Ramos (cell line): ENCODE measurements at regions not wholly inside any gene's neighbourhood (a gene's known extent, or its start where the extent isn't known, plus 50 kb on each side); places are given as distances from the start of the nearest gene placed in this dataset.

Source experiments
- in situ Hi-C: fragments of 300-500 bp; cut with MboI; formaldehyde crosslinking; loops from one replicate; pipeline ENCODE4 v1.14.3; 2022; ENCODE audit warnings: low sequenced_read_pairs; ENCODE audit not compliant: unreplicated experiment

- in situ Hi-C loops: no loop called here
Observed at GRCh38 chr13:95352486-95352885, 51.2 kb upstream of the ABCC4 start.

DNA sequence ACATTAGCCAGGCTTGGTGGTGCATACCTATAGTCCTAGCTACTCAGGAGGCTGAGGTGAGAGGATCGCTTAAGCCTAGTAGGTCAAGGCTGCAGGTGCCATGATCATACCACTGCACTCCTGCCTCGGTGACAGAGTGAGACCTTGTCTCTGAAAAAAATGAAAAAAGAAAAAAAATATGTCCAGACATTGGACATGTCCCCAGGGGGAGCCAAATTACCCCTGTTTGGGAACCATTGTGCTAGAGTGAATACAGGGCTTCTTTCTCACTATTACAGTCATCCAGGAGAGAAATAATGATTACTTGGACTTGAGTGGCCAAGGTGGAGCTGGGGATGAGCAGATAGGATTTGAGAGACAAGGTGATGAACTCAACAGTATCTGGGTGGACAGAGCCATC, 52.9 kb upstream of the ABCC4 start:
- in situ Hi-C loops: no loop called here

- in situ Hi-C loops: no loop called here
Observed at GRCh38 chr13:95354680-95355487, 53.6 kb upstream of the ABCC4 start.

GRCh38 chr13:95355494-95355893, 54.2 kb upstream of the ABCC4 start:
- in situ Hi-C loops: no loop called here

DNA sequence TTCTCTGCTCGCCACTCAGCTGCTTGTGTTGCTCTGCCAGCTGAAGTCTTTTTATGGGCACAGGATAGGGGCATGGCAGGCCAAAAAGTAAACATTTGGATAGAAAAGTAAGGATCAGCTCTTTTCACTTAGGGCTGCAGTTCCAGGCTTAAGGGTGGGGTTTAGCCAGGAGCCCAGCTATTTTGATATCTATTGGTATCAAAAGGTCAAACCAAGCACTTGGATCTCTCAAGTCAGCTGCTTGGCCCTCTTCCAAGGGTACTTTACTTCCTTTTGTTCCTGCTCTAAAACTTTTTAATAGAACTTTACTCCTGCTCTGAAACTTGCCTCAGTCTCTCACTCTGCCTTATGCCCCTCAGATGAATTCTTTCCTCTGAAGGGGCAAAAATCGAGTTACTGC, 55.7 kb upstream of the ABCC4 start:
- in situ Hi-C loops: no loop called here

DNA sequence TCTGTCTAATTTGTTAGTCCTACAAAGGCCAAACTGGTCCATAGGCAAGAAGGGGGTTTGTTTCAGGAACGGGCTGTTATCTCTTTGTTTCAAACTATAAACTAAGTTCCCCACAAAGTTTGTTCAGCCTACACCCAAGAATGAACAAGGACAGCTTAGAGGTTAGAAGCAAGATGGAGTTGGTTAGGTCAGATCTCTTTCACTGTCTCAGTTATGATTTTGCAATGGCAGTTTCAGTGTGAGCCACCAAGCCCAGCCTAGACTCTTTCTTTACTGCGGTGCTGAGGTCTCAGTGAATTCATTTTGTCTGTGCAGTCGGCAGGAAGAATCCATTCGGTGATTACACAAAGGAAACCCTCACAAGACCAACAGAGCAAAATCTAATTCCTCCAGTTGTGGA, 56.6 kb upstream of the ABCC4 start:
- in situ Hi-C loops: no loop called here

DNA sequence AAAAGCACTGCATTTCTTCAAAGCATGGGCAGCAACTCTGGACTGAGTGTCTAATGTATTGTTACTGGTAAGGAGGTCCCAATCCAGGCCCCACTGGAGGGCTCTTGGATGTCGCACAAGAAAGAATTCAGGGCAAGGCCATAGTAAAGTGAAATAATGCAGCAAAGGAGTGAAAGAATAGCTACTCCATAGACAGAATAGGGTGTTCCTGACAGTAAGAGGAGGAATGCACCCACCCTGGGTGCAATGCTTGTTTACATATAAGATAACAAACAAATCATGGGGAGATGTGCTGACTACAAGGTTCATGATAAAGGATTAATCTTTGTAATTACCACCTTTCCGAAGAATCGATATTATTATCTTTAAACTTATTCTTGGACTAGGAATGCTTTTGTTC, 58.8 kb upstream of the ABCC4 start:
- in situ Hi-C loops: no loop called here

DNA sequence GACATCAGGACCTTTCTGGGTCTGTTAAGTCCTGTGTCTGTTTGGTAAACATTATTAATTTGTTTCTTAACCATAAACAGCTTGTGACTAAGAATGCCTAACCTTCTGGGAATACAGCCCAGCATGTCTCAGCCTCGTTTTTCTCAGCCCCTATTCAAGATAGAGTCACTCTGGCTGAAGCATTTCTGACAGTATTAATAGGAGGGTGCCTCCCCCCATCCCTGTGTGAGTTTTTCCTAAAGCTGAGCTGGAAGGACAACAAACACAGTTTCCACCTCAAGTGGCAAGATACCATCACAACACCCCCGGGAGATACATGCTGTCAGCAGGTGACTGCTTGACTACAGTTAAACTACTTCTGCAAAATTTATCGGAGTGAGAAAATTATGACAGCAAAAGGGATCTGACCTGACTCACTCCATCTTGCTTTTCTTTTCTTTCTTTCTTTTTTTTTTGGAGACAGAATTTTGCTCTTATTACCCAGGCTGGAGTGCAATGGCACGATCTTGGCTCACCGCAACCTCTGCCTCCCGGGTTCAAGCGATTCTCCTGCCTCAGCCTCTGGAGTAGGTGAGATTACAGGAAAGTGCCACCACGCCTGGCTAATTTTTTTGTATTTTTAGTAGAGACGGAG, 59.3 kb upstream of the ABCC4 start:
- in situ Hi-C loops: no loop called here

GRCh38 chr13:95361686-95362085, 60.4 kb upstream of the ABCC4 start:
- in situ Hi-C loops: no loop called here

GRCh38 chr13:95362666-95363065, 61.4 kb upstream of the ABCC4 start:
- in situ Hi-C loops: no loop called here

GRCh38 chr13:95367309-95367843, 66.1 kb upstream of the ABCC4 start:
- in situ Hi-C loops: no loop called here

DNA sequence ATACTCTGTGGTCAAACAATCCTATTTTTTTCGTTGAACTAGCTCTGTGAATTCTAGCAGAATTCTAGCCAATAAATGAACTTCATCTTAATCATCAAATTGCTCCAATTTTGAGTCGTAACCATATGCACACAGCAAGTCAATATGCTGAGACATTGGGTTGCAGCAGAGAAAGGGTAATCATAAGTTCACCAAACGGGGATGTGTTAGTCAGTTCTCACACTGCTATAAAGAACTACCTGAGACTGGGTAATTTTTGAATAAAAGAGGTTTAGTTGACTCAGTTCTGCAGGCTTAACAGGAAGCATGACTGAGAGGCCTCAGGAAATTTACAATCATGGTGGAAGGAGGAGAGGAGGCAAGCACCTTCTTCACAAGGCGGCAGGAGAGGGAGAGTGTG, 67.7 kb upstream of the ABCC4 start:
- in situ Hi-C loops: no loop called here

GRCh38 chr13:95375706-95376105, 74.5 kb upstream of the ABCC4 start:
- in situ Hi-C loops: no loop called here

- in situ Hi-C loops: no loop called here
Observed at GRCh38 chr13:95378603-95379002, 77.4 kb upstream of the ABCC4 start.

GRCh38 chr13:95380468-95381211, 79.4 kb upstream of the ABCC4 start:
- in situ Hi-C loops: no loop called here

DNA sequence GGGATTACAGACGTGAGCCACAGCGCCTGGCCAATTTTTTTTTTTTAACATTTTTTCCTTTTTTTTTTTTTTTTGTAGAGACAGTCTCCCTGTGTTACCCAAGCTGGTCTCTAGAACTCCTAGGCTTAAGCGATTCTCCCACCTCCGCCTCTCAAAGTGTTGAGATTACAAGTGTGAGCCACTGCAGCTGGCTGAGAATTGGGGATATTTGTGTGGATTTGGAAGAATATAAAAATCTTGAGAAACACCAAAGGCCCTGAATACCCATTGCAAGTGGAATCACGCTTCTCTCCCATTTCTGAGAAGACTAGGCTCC, 79.9 kb upstream of the ABCC4 start:
- in situ Hi-C loops: no loop called here

- in situ Hi-C loops: no loop called here
Observed at GRCh38 chr13:95382411-95382810, 81.2 kb upstream of the ABCC4 start.

DNA sequence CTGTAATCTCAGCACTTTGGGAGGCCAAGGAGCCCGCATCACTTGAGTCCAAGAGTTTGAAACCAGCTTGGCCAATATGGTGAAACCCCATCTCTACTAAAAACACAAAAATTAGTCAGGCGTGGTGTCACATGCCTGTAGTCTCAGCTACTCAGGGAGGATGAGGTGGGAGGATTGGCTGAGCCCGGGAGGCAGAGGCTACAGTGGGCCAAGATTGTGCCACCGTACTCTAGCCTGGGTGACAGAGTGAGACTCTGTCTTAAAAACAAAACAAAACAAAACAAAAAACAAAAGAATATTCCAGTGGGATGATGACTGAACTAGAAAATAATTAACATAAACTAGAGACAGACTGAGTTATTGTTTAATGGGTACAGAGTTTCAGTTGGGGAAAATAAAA, 81.7 kb upstream of the ABCC4 start:
- in situ Hi-C loops: no loop called here

DNA sequence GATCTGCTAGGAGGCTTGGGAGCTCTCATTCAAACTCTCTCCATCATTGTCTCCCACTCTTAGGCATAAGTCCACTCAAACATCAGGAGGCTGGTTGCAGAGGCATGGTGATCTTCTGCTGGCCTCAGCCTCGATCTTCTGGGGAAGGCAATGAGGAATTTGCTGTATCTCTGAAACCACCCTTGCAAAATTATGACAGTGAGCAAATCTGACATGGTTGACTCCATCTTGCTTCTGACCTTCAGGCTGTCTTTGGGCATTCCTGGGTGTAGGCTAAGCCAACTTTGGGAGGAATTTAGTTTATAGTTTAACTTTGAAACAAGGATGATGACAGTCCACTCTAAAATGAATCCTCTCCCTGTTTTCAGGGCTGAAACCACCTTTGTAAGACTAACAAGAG, 84.1 kb upstream of the ABCC4 start:
- in situ Hi-C loops: no loop called here

GRCh38 chr13:95385798-95386197, 84.5 kb upstream of the ABCC4 start:
- in situ Hi-C loops: no loop called here

DNA sequence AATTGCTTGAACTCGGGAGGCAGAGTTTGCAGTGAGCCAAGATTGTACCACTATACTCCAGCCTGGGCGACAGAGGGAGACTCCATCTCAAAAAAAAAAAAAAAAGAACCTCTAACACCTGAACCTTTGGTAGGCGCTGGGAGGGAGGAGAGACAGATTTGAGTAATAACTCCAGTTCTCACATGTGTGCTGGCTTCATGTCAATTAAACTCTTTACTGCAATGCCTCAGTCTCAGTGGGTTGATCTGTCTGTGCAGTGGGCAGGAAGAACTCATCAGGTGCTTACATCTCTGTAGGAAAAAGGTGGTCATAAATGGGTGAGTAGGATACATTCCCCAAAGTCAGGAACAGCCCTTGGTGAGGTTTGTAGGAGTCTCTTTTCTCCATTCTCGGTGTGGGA, 85.1 kb upstream of the ABCC4 start:
- in situ Hi-C loops: no loop called here
